ENCODE measurements at regions not wholly inside any gene's neighbourhood (a gene's known extent, or its start where the extent isn't known, plus 50 kb on each side); places are given as distances from the start of the nearest gene placed in this dataset.

DNA sequence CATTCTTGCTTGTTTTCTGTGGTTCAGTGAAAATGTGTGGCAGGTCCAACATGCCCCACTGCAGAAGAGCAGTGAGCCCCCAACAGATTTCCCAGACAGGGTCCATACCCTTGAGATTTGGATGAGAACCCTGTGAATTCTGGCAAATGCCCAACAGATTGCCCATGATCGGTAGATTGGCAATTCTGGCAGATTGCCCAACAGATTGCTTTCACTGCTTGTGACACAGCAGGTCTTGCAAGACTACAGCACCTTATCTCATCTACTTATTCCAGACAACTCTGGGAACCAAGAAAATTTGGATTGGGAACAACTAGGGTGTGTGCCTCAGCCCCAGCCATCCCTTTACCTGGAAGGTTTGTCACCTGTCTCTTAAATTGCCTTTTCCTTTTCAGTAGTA lies 143.7 kb upstream of the COL1A2 start:
- Histone ChIP-seq H3K4me1 (ENCODE audit: control insufficient read depth in 3 of 3, insufficient read depth in 3 of 3, low read length in 3 of 3) (no peaks in the 10 kb centered on the region), H3K27me3 (ENCODE audit: control insufficient read depth in 3 of 3, insufficient read depth in 3 of 3, low read length in 3 of 3) (no peaks in the 10 kb centered on the region), H3K9me3 (ENCODE audit: control insufficient read depth in 3 of 3, low read length in 3 of 3) (no peaks in the 10 kb centered on the region), H3K4me3 (ENCODE audit: low read length in 3 of 3) (no peak overlapping the region), H3K9ac (ENCODE audit: low read depth in 1 of 3, low read length in 3 of 3) (no peak overlapping the region), H3K27ac (ENCODE audit: low read depth, low read length) (no peak overlapping the region), H3K36me3 (ENCODE audit: control insufficient read depth in 3 of 3, insufficient read depth in 3 of 3, low read length in 3 of 3) (no peaks in the 10 kb centered on the region)

DNA sequence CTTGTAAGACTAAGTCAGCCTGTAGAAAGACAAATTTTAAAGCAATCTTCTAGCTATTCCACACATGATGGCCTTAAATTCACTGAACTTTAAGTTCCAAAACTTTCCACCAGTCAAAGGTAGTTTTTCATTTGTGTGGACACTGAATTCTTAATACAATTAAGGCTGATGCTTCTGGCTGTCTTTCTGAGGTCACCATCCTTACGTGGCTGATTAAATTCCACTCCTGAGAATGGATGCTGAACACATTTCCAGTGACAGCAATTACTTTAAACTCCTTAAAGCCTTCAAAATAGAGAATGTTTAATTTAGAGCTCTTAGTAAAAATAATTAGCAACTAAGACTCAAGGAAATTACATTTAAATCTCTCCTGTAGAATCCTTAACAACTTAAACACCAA lies 142.6 kb upstream of the COL1A2 start:
- no peaks in the 10 kb centered on the region for H3K36me3 ChIP-seq (ENCODE audit: control insufficient read depth in 3 of 3, insufficient read depth in 3 of 3, low read length in 3 of 3)

DNA sequence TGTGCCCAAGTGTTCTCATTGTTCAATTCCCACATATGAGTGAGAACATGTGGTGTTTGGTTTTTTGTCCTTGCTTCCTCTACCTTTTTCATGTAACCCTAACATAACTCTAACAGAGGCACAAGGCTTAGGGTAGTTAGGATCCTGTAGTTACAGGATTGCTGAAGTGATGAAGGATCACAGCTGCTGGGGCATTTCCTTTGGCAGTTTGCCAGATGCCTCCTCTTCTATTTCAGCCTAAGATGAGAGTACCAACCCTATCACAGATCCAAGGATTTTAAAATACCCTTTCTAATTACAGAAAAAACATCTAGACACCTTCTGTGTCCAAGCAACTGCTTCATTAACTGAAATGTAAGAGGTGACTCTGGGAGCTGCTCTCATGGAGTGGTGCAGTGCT lies 141.7 kb upstream of the COL1A2 start:
- Histone ChIP-seq H3K9ac (ENCODE audit: low read depth in 1 of 3, low read length in 3 of 3) (no peak overlapping the region), H3K4me1 (ENCODE audit: control insufficient read depth in 3 of 3, insufficient read depth in 3 of 3, low read length in 3 of 3) (no peaks in the 10 kb centered on the region), H3K9me3 (ENCODE audit: control insufficient read depth in 3 of 3, low read length in 3 of 3) (no peaks in the 10 kb centered on the region), H3K27ac (ENCODE audit: low read depth, low read length) (no peak overlapping the region), H3K4me3 (ENCODE audit: low read length in 3 of 3) (no peak overlapping the region), H3K27me3 (ENCODE audit: control insufficient read depth in 3 of 3, insufficient read depth in 3 of 3, low read length in 3 of 3) (no peaks in the 10 kb centered on the region), H3K36me3 (ENCODE audit: control insufficient read depth in 3 of 3, insufficient read depth in 3 of 3, low read length in 3 of 3) (no peaks in the 10 kb centered on the region)

More for the DNA sequence above, 142.6 kb upstream of the COL1A2 start:
- Histone ChIP-seq H3K4me3 (ENCODE audit: low read length in 3 of 3) (no peak overlapping the region), H3K27me3 (ENCODE audit: control insufficient read depth in 3 of 3, insufficient read depth in 3 of 3, low read length in 3 of 3) (no peaks in the 10 kb centered on the region), H3K9ac (ENCODE audit: low read depth in 1 of 3, low read length in 3 of 3) (no peak overlapping the region), H3K4me1 (ENCODE audit: control insufficient read depth in 3 of 3, insufficient read depth in 3 of 3, low read length in 3 of 3) (no peaks in the 10 kb centered on the region), H3K27ac (ENCODE audit: low read depth, low read length) (no peak overlapping the region), H3K9me3 (ENCODE audit: control insufficient read depth in 3 of 3, low read length in 3 of 3) (no peaks in the 10 kb centered on the region)

DNA sequence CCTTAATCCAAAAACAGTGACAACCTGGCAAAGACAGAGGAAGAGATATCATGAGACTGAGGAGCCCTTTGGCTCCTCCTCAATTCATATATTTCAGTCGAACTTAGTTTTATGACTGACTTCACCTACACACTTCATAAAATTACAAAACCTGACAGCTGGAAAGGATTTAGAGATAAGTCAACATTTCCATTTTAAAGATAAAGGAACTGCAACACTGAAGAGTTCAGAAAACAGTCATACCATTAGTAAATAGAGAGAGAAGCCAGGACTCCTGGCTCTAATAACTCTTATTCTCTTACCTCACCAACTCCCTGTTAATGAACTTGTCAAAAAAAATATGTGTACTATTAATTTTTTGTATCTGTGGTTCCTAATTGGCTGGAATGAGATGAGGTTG lies 141.0 kb upstream of the COL1A2 start:
- no peak overlapping the region for H3K27ac ChIP-seq (ENCODE audit: low read depth, low read length)
- H3K4me3 ChIP-seq (ENCODE audit: low read length in 3 of 3), result no peak overlapping the region
- no peaks in the 10 kb centered on the region for H3K36me3 ChIP-seq (ENCODE audit: control insufficient read depth in 3 of 3, insufficient read depth in 3 of 3, low read length in 3 of 3)
- no peaks in the 10 kb centered on the region for H3K4me1 ChIP-seq (ENCODE audit: control insufficient read depth in 3 of 3, insufficient read depth in 3 of 3, low read length in 3 of 3)
- H3K27me3 ChIP-seq (ENCODE audit: control insufficient read depth in 3 of 3, insufficient read depth in 3 of 3, low read length in 3 of 3), result no peaks in the 10 kb centered on the region
- no peak overlapping the region for H3K9ac ChIP-seq (ENCODE audit: low read depth in 1 of 3, low read length in 3 of 3)
- H3K9me3 ChIP-seq (ENCODE audit: control insufficient read depth in 3 of 3, low read length in 3 of 3), result no peaks in the 10 kb centered on the region

DNA sequence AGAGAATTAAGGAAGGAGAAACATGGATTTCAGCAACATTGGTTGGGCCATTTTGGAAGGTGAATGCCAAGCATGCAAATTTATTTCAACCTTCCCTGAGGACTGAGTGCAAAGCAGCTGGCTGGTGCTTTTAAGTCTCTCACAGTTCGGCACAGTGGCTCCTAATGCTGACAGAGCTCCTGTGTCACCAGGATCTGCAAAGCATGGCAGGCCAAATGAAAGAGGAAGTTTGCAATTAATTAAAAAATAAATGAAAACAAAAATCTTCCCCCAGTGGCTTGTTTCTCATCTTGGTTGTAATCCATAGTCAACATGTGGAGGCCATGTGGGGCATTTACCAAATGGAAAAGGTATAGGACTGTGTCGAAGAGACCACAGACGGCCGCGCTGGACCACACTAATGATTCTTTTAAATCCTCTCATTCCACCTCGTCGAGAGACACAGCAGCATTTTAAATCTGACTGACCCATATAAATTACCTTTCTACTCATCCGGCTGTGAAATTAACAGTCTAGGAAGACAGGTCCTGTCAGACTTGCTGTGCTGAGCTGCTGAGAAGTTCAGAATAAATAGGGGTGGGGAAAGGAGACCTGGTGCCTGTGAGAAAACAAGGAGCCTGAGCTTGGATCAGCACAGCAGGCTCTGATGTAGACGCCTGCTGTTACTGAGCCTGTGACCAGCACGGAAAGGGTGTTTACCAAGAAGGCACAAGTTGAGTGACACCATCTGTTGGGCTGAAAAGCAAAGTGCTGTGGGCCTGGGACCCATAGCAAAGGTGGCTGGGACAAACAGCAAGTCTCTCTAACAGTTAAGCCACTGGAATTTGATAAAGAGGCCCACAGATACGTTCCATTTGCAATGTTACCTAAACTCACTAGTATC lies 136.0 kb upstream of the COL1A2 start:
- Histone ChIP-seq H3K4me1 (ENCODE audit: control insufficient read depth in 3 of 3, insufficient read depth in 3 of 3, low read length in 3 of 3) (no peaks in the 10 kb centered on the region), H3K4me3 (ENCODE audit: low read length in 3 of 3) (no peak overlapping the region), H3K9me3 (ENCODE audit: control insufficient read depth in 3 of 3, low read length in 3 of 3) (no peaks in the 10 kb centered on the region), H3K36me3 (ENCODE audit: control insufficient read depth in 3 of 3, insufficient read depth in 3 of 3, low read length in 3 of 3) (no peaks in the 10 kb centered on the region), H3K27ac (ENCODE audit: low read depth, low read length) (no peak overlapping the region), H3K9ac (ENCODE audit: low read depth in 1 of 3, low read length in 3 of 3) (no peak overlapping the region), H3K27me3 (ENCODE audit: control insufficient read depth in 3 of 3, insufficient read depth in 3 of 3, low read length in 3 of 3) (no peaks in the 10 kb centered on the region)

DNA sequence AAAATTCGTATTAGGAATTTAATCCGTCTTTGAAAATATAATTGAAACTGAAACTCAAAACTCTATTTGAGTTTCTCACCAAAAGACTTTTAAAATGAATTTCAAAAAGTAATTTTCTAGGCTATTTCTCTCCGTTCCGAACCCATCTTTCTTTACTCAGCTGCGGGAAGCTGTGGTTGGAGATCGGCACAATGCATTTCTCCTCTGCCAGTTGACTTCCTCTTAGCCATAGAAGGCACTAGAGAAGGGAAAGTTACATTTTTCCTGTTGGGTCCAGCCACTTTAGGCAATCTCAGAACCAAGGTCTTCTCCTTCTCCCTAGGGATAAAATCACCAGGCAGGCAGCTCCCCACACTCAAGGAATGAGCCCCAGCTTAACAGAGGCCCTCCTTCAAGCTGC lies 133.6 kb upstream of the COL1A2 start:
- H3K27ac ChIP-seq (ENCODE audit: low read depth, low read length), result no peak overlapping the region
- H3K9me3 ChIP-seq (ENCODE audit: control insufficient read depth in 3 of 3, low read length in 3 of 3), result no peaks in the 10 kb centered on the region
- H3K9ac ChIP-seq (ENCODE audit: low read depth in 1 of 3, low read length in 3 of 3), result no peak overlapping the region
- H3K4me1 ChIP-seq (ENCODE audit: control insufficient read depth in 3 of 3, insufficient read depth in 3 of 3, low read length in 3 of 3), result no peaks in the 10 kb centered on the region
- no peaks in the 10 kb centered on the region for H3K27me3 ChIP-seq (ENCODE audit: control insufficient read depth in 3 of 3, insufficient read depth in 3 of 3, low read length in 3 of 3)
- H3K36me3 ChIP-seq (ENCODE audit: control insufficient read depth in 3 of 3, insufficient read depth in 3 of 3, low read length in 3 of 3), result no peaks in the 10 kb centered on the region
- H3K4me3 ChIP-seq (ENCODE audit: low read length in 3 of 3), result no peak overlapping the region

DNA sequence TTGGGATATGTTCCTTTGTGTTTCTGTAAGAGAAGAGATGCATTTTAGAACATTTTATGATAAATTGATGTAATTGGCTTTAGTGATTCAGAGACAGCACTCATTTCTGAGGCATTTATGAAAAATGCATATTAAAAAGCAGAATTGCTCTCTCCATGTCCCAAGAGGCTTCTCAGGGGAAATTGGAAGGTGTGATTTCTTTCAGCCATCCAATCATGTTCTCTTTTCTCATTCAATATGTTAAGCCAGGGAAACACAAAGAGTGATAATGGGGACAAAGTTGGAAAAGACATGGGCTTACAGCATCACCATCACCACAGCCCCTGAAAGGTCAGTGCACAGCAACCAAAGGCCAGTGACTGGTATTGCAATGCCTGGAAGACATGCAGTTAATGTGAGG lies 129.9 kb upstream of the COL1A2 start:
- H3K36me3 ChIP-seq (ENCODE audit: control insufficient read depth in 3 of 3, insufficient read depth in 3 of 3, low read length in 3 of 3), result no peaks in the 10 kb centered on the region
- no peak overlapping the region for H3K9ac ChIP-seq (ENCODE audit: low read depth in 1 of 3, low read length in 3 of 3)
- no peaks in the 10 kb centered on the region for H3K4me1 ChIP-seq (ENCODE audit: control insufficient read depth in 3 of 3, insufficient read depth in 3 of 3, low read length in 3 of 3)
- H3K27ac ChIP-seq (ENCODE audit: low read depth, low read length), result no peak overlapping the region
- no peak overlapping the region for H3K4me3 ChIP-seq (ENCODE audit: low read length in 3 of 3)
- no peaks in the 10 kb centered on the region for H3K9me3 ChIP-seq (ENCODE audit: control insufficient read depth in 3 of 3, low read length in 3 of 3)
- H3K27me3 ChIP-seq (ENCODE audit: control insufficient read depth in 3 of 3, insufficient read depth in 3 of 3, low read length in 3 of 3), result no peaks in the 10 kb centered on the region

DNA sequence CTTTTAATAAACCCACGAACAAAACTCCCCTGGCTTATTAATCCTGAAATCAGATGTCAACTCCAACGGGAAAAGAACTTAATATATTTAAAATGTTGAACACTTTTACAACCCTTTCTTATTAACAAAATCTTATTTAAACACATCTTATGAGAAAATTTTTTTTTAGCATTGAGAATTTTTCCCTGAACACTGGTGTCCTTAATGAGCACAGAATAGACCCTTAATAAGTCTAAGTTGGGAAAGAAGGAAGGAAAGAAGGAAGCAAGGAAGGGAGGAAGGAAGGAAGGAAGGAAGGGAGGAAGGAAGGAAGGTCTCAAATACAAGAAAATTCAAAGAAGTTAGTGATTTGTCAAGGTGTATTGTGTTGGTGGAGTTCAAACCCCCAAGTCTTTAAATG lies 129.2 kb upstream of the COL1A2 start:
- Histone ChIP-seq H3K36me3 (ENCODE audit: control insufficient read depth in 3 of 3, insufficient read depth in 3 of 3, low read length in 3 of 3) (no peaks in the 10 kb centered on the region), H3K27ac (ENCODE audit: low read depth, low read length) (no peak overlapping the region), H3K9ac (ENCODE audit: low read depth in 1 of 3, low read length in 3 of 3) (no peak overlapping the region), H3K9me3 (ENCODE audit: control insufficient read depth in 3 of 3, low read length in 3 of 3) (no peaks in the 10 kb centered on the region), H3K4me1 (ENCODE audit: control insufficient read depth in 3 of 3, insufficient read depth in 3 of 3, low read length in 3 of 3) (no peaks in the 10 kb centered on the region), H3K27me3 (ENCODE audit: control insufficient read depth in 3 of 3, insufficient read depth in 3 of 3, low read length in 3 of 3) (no peaks in the 10 kb centered on the region), H3K4me3 (ENCODE audit: low read length in 3 of 3) (no peak overlapping the region)

DNA sequence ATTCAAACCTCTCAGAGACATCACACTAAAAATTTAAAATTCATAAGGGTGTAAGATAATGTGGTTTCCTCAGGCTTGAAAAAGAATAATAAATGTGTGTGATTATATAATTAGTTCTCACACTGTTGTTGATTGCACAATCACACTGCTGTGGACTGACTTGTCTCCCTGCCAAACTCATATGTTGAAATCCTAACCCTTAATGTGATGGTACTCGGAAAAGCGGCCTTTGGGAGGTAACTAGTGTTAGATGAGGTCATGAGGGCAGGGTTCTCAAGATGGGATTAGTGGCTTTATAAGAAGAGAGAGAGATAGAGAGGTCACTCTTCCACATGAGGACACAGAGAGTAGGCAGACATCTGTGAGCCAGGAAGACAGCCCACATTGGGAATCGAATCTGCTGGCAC lies 128.5 kb upstream of the COL1A2 start:
- Histone ChIP-seq H3K9ac (ENCODE audit: low read depth in 1 of 3, low read length in 3 of 3) (no peak overlapping the region), H3K27me3 (ENCODE audit: control insufficient read depth in 3 of 3, insufficient read depth in 3 of 3, low read length in 3 of 3) (no peaks in the 10 kb centered on the region), H3K36me3 (ENCODE audit: control insufficient read depth in 3 of 3, insufficient read depth in 3 of 3, low read length in 3 of 3) (no peaks in the 10 kb centered on the region), H3K4me1 (ENCODE audit: control insufficient read depth in 3 of 3, insufficient read depth in 3 of 3, low read length in 3 of 3) (no peaks in the 10 kb centered on the region), H3K9me3 (ENCODE audit: control insufficient read depth in 3 of 3, low read length in 3 of 3) (no peaks in the 10 kb centered on the region), H3K4me3 (ENCODE audit: low read length in 3 of 3) (no peak overlapping the region), H3K27ac (ENCODE audit: low read depth, low read length) (no peak overlapping the region)

DNA sequence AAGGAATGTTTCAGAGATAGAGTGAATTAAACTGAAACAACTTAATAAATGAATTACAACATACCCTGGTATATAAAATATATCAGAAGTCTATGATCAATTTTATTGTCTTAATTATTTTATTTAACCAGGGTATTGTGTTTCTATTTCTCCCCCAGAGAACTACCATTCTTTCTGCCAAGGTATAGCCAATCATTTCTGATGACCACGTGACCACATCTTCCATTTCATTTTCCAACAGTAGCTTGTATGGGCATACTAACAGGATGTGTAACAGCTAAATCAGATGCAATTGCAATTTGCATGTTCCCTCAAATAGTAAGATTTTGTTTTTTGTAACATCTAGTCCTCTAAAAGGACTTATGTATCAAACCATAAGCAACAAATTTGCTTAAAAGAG lies 123.9 kb upstream of the COL1A2 start:
- no peak overlapping the region for H3K4me3 ChIP-seq (ENCODE audit: low read length in 3 of 3)
- H3K27me3 ChIP-seq (ENCODE audit: control insufficient read depth in 3 of 3, insufficient read depth in 3 of 3, low read length in 3 of 3), result no peaks in the 10 kb centered on the region
- no peaks in the 10 kb centered on the region for H3K4me1 ChIP-seq (ENCODE audit: control insufficient read depth in 3 of 3, insufficient read depth in 3 of 3, low read length in 3 of 3)
- H3K9me3 ChIP-seq (ENCODE audit: control insufficient read depth in 3 of 3, low read length in 3 of 3), result no peaks in the 10 kb centered on the region
- no peak overlapping the region for H3K9ac ChIP-seq (ENCODE audit: low read depth in 1 of 3, low read length in 3 of 3)
- no peaks in the 10 kb centered on the region for H3K36me3 ChIP-seq (ENCODE audit: control insufficient read depth in 3 of 3, insufficient read depth in 3 of 3, low read length in 3 of 3)
- H3K27ac ChIP-seq (ENCODE audit: low read depth, low read length), result no peak overlapping the region
